Kidney epithelial cell (primary cell): ENCODE measurements at regions not wholly inside any gene's neighbourhood (a gene's known extent, or its start where the extent isn't known, plus 50 kb on each side); places are given as distances from the start of the nearest gene placed in this dataset.

Source experiments
- DNase-seq: peaks from one replicate; pipeline ENCODE4 v3.0.0-alpha.2; 2010; ENCODE audit warnings: low read depth
- H3K27me3 ChIP-seq: 2 replicates; pipeline ENCODE4 v1.6.0; 2011; ENCODE audit warnings: low read length; ENCODE audit not compliant: control insufficient read depth, insufficient read depth
- H3K36me3 ChIP-seq: 2 replicates; pipeline ENCODE4 v1.5.1; 2011; ENCODE audit warnings: low read length; ENCODE audit not compliant: control insufficient read depth, insufficient read depth
- H3K4me3 ChIP-seq: 2 replicates; pipeline ENCODE4 v1.5.1; 2011; ENCODE audit warnings: low read depth, mild to moderate bottlenecking, control low read depth, low read length
- TF ChIP-seq, protein P1 (sequence below): IDR thresholded peaks from 2 replicates; pipeline ENCODE4 v1.5.1; 2011; ENCODE audit warnings: mild to moderate bottlenecking, moderate library complexity, low read length, control low read depth, inconsistent platforms; ENCODE audit not compliant: insufficient read depth, poor library complexity, severe bottlenecking

DNA sequence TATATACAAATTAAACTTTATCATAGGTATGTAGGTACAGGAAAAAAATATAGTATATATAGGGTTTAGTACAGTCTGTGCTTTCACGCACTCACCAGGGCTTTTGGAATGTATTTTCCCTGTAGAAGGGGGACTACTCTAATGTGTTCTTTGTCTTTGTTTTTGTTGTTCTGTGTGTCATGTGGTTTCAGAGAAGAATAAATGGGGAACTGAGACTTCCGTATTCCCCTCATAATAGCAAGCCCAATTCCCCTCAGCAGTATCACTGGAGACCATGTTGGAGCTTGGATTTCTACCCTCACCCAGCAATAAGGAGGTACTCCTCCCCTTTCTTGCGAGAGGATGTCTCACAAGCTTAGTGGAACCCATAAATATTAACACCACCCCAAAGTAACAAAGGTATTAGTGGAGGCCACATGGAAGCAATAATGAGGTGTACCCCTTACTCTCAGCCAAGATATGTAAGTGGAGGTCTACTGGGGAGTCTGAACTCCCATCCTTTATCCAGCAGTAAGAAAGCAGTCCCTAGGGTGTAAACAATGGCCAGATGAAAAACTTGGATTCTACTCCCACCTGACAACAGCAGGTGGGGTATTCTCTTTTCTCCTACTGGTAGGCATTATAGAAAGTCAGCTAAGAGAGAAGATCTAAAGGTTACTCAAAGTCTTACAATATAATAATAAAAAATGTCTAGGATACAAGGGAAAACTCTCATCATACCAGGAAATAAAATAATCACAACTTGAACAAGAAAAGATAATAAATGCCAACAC lies 805.4 kb upstream of the GALNTL6 start:
- no peak for DNase-seq
- no peaks in the 10 kb centered on the region for H3K27me3 ChIP-seq
- H3K4me3 ChIP-seq, result no peak overlapping the region
- TF ChIP-seq, protein P1, sequence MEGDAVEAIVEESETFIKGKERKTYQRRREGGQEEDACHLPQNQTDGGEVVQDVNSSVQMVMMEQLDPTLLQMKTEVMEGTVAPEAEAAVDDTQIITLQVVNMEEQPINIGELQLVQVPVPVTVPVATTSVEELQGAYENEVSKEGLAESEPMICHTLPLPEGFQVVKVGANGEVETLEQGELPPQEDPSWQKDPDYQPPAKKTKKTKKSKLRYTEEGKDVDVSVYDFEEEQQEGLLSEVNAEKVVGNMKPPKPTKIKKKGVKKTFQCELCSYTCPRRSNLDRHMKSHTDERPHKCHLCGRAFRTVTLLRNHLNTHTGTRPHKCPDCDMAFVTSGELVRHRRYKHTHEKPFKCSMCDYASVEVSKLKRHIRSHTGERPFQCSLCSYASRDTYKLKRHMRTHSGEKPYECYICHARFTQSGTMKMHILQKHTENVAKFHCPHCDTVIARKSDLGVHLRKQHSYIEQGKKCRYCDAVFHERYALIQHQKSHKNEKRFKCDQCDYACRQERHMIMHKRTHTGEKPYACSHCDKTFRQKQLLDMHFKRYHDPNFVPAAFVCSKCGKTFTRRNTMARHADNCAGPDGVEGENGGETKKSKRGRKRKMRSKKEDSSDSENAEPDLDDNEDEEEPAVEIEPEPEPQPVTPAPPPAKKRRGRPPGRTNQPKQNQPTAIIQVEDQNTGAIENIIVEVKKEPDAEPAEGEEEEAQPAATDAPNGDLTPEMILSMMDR, result no peak
- H3K36me3 ChIP-seq, result no peaks in the 10 kb centered on the region

DNA sequence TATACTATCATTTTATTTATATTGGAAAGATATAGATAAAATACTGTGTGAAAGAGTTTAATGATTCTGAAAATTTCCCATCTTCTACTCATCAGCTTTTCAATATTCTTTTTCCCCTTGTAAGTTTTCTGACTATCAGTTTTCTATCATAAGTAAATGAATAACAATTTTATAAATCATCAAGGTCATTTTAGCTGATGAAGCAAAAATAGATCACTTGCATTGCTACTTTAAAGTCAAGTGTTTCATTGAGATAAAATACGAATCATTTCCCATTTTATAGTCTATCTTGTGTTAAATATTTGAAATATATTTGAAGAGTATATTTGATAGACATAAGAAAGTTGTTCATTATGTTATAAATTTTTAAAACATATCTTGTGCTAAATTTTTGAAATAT lies 811.0 kb upstream of the GALNTL6 start:
- TF ChIP-seq, protein P1, result no peak
- H3K36me3 ChIP-seq, result no peaks in the 10 kb centered on the region
- DNase-seq, result no peak
- no peak overlapping the region for H3K4me3 ChIP-seq
- H3K27me3 ChIP-seq, result no peaks in the 10 kb centered on the region

DNA sequence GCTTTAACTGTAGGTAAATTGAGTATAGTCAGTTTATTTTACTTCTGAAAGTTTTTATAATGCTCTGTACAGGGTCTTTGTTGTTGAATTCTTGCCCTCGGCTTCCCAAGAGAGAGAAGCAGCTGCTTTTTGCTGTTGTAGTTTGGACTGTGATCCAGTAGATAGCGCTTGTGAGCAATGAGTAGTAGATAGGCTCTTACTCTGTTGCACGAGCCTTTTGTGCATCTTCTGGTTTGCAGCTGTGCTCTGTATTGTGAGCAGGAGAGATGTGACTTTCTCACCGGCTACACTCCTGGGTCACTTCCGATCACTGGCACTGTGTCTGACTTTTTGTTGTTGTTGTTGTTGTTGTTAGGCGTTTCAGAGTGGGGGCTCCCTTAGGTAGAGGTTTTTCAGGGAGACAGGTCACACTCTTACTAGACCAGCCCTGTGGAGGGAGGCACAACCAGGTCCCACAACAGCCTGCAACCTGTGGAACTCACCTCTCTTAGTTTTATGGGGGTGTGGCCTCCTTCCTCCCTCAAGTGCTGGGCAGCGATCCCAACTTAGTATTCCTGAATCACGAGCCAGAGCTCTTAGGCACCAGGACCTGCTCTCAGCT lies 822.1 kb upstream of the GALNTL6 start:
- no peaks in the 10 kb centered on the region for H3K27me3 ChIP-seq
- no peak for DNase-seq
- no peaks in the 10 kb centered on the region for H3K36me3 ChIP-seq
- TF ChIP-seq, protein P1, result peak; percentile 63
- no peak overlapping the region for H3K4me3 ChIP-seq

DNA sequence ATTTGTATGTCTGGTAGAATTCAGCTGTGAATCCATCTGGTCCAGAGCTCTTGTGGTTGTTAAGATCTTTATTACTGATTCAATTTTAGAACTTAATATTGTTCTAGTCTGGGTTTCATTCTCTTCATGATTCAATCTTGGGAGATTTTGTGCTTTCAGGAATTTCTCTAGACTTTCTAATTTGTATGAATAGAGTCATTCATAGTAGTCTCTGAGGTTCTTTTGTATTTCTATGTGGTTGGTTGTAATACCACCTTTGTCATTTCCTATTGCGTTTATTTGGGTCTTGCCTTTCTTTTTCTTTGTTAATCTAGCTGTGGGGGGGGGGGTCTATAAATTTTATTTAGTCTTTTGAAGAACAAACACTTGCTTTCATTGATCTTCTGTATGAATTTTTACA lies 824.8 kb upstream of the GALNTL6 start:
- Histone ChIP-seq H3K27me3 (no peaks in the 10 kb centered on the region), H3K36me3 (no peaks in the 10 kb centered on the region), H3K4me3 (no peak overlapping the region)
- TF ChIP-seq, protein P1, result no peak
- no peak for DNase-seq

DNA sequence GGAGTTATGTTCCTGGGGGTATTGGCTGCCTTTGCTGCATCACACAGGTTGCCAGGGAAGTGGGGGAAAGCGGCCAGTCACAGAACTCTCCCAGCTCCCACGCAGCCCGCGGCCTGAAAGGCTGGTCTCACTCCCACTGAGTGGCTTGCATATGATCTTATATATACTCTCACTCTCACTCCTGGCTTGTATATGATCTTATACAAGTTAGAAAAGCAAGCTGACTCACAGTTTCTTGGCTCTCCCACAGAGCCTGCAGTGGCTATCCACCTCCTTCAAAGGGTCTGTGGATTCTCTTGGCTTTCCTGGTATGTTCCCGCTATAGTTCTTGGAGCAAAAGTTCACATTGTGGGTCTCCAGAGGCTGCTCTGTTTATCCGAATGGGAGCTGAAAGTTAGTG lies 833.5 kb upstream of the GALNTL6 start:
- DNase-seq, result peak; percentile 21
- no peaks in the 10 kb centered on the region for H3K36me3 ChIP-seq
- no peaks in the 10 kb centered on the region for H3K27me3 ChIP-seq
- TF ChIP-seq, protein P1, result no peak
- no peak overlapping the region for H3K4me3 ChIP-seq

DNA sequence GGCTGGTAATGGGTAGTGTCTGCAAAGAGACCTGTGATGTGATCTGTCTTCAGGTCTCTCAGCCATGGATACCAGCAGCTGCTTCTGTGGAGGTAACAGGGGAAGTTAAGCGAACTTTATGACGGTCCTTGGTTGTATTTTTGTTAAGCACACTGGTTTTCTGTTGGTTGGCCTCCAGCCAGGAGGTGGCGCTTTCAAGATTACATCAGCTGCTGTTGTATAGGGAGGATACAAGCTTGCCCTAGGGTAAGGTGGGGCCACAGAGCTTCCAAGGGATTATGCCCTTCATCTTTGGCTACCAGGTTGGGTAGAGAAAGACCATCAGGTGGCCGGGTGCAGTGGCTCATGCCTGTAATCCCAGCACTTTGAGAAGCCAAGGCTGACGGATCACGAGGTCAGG lies 834.2 kb upstream of the GALNTL6 start:
- TF ChIP-seq, protein P1, result no peak
- no peak for DNase-seq
- Histone ChIP-seq H3K4me3 (no peak overlapping the region), H3K36me3 (no peaks in the 10 kb centered on the region), H3K27me3 (no peaks in the 10 kb centered on the region)
